ENCODE measurements at regions not wholly inside any gene's neighbourhood (a gene's known extent, or its start where the extent isn't known, plus 50 kb on each side); places are given as distances from the start of the nearest gene placed in this dataset.

DNA sequence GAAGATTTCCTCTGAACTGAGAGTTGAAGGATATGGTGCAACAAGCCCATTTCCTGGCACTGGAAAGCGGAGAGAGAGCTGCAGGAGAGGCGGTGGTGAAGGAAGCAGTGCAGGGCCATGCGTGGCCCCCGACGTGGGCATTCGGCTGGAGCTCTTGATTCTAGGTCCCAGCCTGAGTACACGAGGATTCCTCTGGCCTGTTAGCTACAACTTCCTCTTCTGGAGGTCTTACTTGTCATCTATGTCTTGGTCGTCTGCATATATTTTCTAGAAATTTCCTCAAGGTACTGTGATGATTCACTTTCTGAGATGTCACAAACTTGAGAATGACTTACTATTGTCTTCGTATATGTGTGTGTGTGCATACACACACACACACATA, 59.2 kb upstream of the JAZF1 start:
- TF ChIP-seq, protein P1, sequence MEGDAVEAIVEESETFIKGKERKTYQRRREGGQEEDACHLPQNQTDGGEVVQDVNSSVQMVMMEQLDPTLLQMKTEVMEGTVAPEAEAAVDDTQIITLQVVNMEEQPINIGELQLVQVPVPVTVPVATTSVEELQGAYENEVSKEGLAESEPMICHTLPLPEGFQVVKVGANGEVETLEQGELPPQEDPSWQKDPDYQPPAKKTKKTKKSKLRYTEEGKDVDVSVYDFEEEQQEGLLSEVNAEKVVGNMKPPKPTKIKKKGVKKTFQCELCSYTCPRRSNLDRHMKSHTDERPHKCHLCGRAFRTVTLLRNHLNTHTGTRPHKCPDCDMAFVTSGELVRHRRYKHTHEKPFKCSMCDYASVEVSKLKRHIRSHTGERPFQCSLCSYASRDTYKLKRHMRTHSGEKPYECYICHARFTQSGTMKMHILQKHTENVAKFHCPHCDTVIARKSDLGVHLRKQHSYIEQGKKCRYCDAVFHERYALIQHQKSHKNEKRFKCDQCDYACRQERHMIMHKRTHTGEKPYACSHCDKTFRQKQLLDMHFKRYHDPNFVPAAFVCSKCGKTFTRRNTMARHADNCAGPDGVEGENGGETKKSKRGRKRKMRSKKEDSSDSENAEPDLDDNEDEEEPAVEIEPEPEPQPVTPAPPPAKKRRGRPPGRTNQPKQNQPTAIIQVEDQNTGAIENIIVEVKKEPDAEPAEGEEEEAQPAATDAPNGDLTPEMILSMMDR (IDR thresholded peaks at IDR 0.05 in 2 of 3, conservative IDR thresholded peaks at IDR 0.05 in 1 of 3; ENCODE audit: insufficient read depth in 2 of 3, low read depth in 1 of 3, low read length in 3 of 3), result no peak
- TF ChIP-seq CREB1 (IDR thresholded peaks at IDR 0.05) (no peak), CREB1 (CRISPR knock-in tag; IDR thresholded peaks at IDR 0.05) (no peak), ZNF277 (CRISPR knock-in tag; IDR thresholded peaks at IDR 0.05; ENCODE audit: borderline replicate concordance) (no peak), ZNF274 (IDR thresholded peaks at IDR 0.05; ENCODE audit: borderline replicate concordance, low read depth, low read length) (no peak), ZNF512 (tag; IDR thresholded peaks at IDR 0.05) (no peak), POLR2A (conservative IDR thresholded peaks at IDR 0.05) (no peak), ZBTB40 (IDR thresholded peaks at IDR 0.05) (no peak), ZBTB40 (CRISPR knock-in tag; IDR thresholded peaks at IDR 0.05) (no peak), ELF1 (tag; IDR thresholded peaks at IDR 0.05) (no peak), PATZ1 (CRISPR knock-in tag; IDR thresholded peaks at IDR 0.05; ENCODE audit: borderline replicate concordance) (no peak), ZNF197 (CRISPR knock-in tag; IDR thresholded peaks at IDR 0.05; ENCODE audit: low read depth) (no peak), KLF16 (IDR thresholded peaks at IDR 0.05) (no peak), GABPB1 (CRISPR knock-in tag; IDR thresholded peaks at IDR 0.05) (no peak), NFIC (IDR thresholded peaks at IDR 0.05) (no peak)
- TF ChIP-seq, protein P2, sequence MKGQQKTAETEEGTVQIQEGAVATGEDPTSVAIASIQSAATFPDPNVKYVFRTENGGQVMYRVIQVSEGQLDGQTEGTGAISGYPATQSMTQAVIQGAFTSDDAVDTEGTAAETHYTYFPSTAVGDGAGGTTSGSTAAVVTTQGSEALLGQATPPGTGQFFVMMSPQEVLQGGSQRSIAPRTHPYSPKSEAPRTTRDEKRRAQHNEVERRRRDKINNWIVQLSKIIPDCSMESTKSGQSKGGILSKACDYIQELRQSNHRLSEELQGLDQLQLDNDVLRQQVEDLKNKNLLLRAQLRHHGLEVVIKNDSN (CRISPR knock-in tag; IDR thresholded peaks at IDR 0.05), result no peak
